CD4-positive, alpha-beta T cell (primary cell): ENCODE measurements at regions not wholly inside any gene's neighbourhood (a gene's known extent, or its start where the extent isn't known, plus 50 kb on each side); places are given as distances from the start of the nearest gene placed in this dataset.

ENCODE experiments used
- ATAC-seq: fragments of 200-7000 bp; cut with Tn5 transposase; one replicate; pipeline ENCODE4 v1.10.0; 2022; ENCODE audit warnings: mild to moderate bottlenecking; ENCODE audit not compliant: poor library complexity
- CTCF ChIA-PET: fragments of 350-600 bp; sonication (Branson Sonifier 250); formaldehyde crosslinking; loops from one replicate; lab custom pipeline; 2021; ENCODE audit warnings: antibody characterized with exemption, inconsistent platforms; lab: Charles Lee
- POLR2A ChIA-PET: fragments of 350-600 bp; sonication (Branson Sonifier 250); formaldehyde crosslinking; loops from one replicate; lab custom pipeline; 2021; ENCODE audit warnings: antibody characterized with exemption, inconsistent platforms; lab: Charles Lee
- DNase-seq, 14 experiments: peaks; one replicate each; pipeline ENCODE4 v3.0.0-alpha.2; 2013 to 2020; ENCODE audit warnings: mixed read lengths in 2 of 14
- H3K27ac ChIP-seq, 2 donors: one replicate each; pipeline versions ENCODE4 v1.5.1 to v1.7.0; 2013; ENCODE audit warnings: low read length in 2 of 2, low read depth in 1 of 2, mild to moderate bottlenecking in 1 of 2
- H3K27me3 ChIP-seq, 2 experiments: 1 replicate in 1 of 2; 2 replicates in 1 of 2; pipeline versions ENCODE4 v1.6.1 to v1.7.0; 2013; ENCODE audit warnings: low read length in 2 of 2, control low read depth in 1 of 2, mild to moderate bottlenecking in 1 of 2, moderate library complexity in 1 of 2; ENCODE audit not compliant: insufficient read depth in 2 of 2, control insufficient read depth in 1 of 2
- H3K36me3 ChIP-seq: one replicate; pipeline ENCODE4 v1.6.1; 2013; ENCODE audit warnings: low read length, control low read depth; ENCODE audit not compliant: insufficient read depth
- H3K4me1 ChIP-seq: one replicate; pipeline ENCODE4 v1.6.1; 2013; ENCODE audit warnings: low read length, control low read depth; ENCODE audit not compliant: insufficient read depth
- H3K4me3 ChIP-seq: one replicate; pipeline ENCODE4 v1.5.1; 2013; ENCODE audit warnings: mild to moderate bottlenecking, low read length, moderate library complexity
- H3K9me3 ChIP-seq, 2 experiments: 1 replicate in 1 of 2; 2 replicates in 1 of 2; pipeline versions ENCODE4 v1.6.1 to v1.7.0; 2013; ENCODE audit warnings: low read length in 2 of 2, mild to moderate bottlenecking in 2 of 2, control low read depth in 1 of 2, moderate library complexity in 1 of 2; ENCODE audit not compliant: control insufficient read depth in 1 of 2, insufficient read depth in 1 of 2
- H3K27ac Mint-ChIP-seq: one replicate; pipeline ENCODE4 v1.8.0; 2020; ENCODE audit warnings: mixed read lengths
- H3K27me3 Mint-ChIP-seq: one replicate; pipeline ENCODE4 v1.8.0; 2021; ENCODE audit warnings: mixed read lengths
- H3K36me3 Mint-ChIP-seq: one replicate; pipeline ENCODE4 v1.8.0; 2021; ENCODE audit warnings: low read depth, mixed read lengths
- H3K4me1 Mint-ChIP-seq: one replicate; pipeline ENCODE4 v1.8.0; 2021; ENCODE audit warnings: low read depth, mixed read lengths
- H3K4me3 Mint-ChIP-seq: one replicate; pipeline ENCODE4 v1.8.0; 2020; ENCODE audit warnings: mild to moderate bottlenecking, mixed read lengths
- H3K9me3 Mint-ChIP-seq: one replicate; pipeline ENCODE4 v1.8.0; 2020; ENCODE audit warnings: mixed read lengths
- CTCF ChIP-seq: fragments of 200-600 bp; IDR thresholded peaks from one replicate; pipeline ENCODE4 v1.8.0; 2022; ENCODE audit warnings: antibody characterized with exemption, mild to moderate bottlenecking
- intact Hi-C, 2 experiments: fragments of 100-400 bp; cut with DNase I in 1 of 2; cut with micrococcal nuclease in 1 of 2; formaldehyde crosslinking; loops; one replicate each; pipeline versions ENCODE4 v1.15.1 to v1.9.0; 2023 to 2025; cut with DNase I, micrococcal nuclease

GRCh38 chr2:153360239-153360638 is 118.3 kb downstream of the RPRM start:
- Histone ChIP-seq H3K4me1 (no peaks in the 10 kb centered on the region), H3K4me3 (no peak overlapping the region), H3K27me3 (no peaks in the 10 kb centered on the region), H3K36me3 (no peaks in the 10 kb centered on the region), H3K9me3 (peaks cover 0 to 8% of the 10 kb centered on the region in 2 experiments), H3K27ac (no peak overlapping the region)
- no peak overlapping the region for H3K4me3 Mint-ChIP-seq
- no peak for DNase-seq
- no peak for ATAC-seq
- intact Hi-C loops, result no loop called here
- H3K9me3 Mint-ChIP-seq, result no peaks in the 10 kb centered on the region
- H3K27me3 Mint-ChIP-seq, result no peaks in the 10 kb centered on the region
- CTCF ChIA-PET, result no interaction called here
- no peaks in the 10 kb centered on the region for H3K36me3 Mint-ChIP-seq
- POLR2A ChIA-PET, result no interaction called here
- TF ChIP-seq CTCF, result no peak
- no peak overlapping the region for H3K27ac Mint-ChIP-seq
- H3K4me1 Mint-ChIP-seq, result no peaks in the 10 kb centered on the region

- H3K4me3 ChIP-seq, result no peak overlapping the region
- no peaks in the 10 kb centered on the region for H3K4me1 ChIP-seq
- H3K36me3 Mint-ChIP-seq, result no peaks in the 10 kb centered on the region
- no peak overlapping the region for H3K27ac ChIP-seq
- H3K9me3 Mint-ChIP-seq, result peaks cover 2% of the 10 kb centered on the region
- no peaks in the 10 kb centered on the region for H3K27me3 ChIP-seq
- no peaks in the 10 kb centered on the region for H3K36me3 ChIP-seq
- TF ChIP-seq CTCF, result no peak
- no peak for DNase-seq
- no peak overlapping the region for H3K27ac Mint-ChIP-seq
- no peak overlapping the region for H3K4me3 Mint-ChIP-seq
- ChIA-PET POLR2A (no interaction called here), CTCF (no interaction called here)
- ATAC-seq, result no peak
- intact Hi-C loops, result no loop called here
- no peaks in the 10 kb centered on the region for H3K4me1 Mint-ChIP-seq
- H3K27me3 Mint-ChIP-seq, result no peaks in the 10 kb centered on the region
- no peaks in the 10 kb centered on the region for H3K9me3 ChIP-seq
Measured at GRCh38 chr2:153354377-153354776, 124.2 kb downstream of the RPRM start.

GRCh38 chr2:153349603-153350002 is 129.0 kb downstream of the RPRM start:
- CTCF ChIA-PET, result no interaction called here
- Mint-ChIP-seq H3K4me3 (no peak overlapping the region), H3K36me3 (no peaks in the 10 kb centered on the region), H3K9me3 (peaks cover 2% of the 10 kb centered on the region), H3K27me3 (no peaks in the 10 kb centered on the region), H3K4me1 (no peaks in the 10 kb centered on the region), H3K27ac (no peak overlapping the region)
- Histone ChIP-seq H3K9me3 (peaks cover 0 to 5% of the 10 kb centered on the region in 2 experiments), H3K27me3 (no peaks in the 10 kb centered on the region), H3K27ac (no peak overlapping the region), H3K4me3 (no peak overlapping the region), H3K36me3 (no peaks in the 10 kb centered on the region), H3K4me1 (no peaks in the 10 kb centered on the region)
- DNase-seq, result no peak
- POLR2A ChIA-PET, result no interaction called here
- ATAC-seq, result no peak
- TF ChIP-seq CTCF, result no peak
- intact Hi-C loops, result no loop called here
